Heart right ventricle (tissue), 16 donors: ENCODE measurements at regions not wholly inside any gene's neighbourhood (a gene's known extent, or its start where the extent isn't known, plus 50 kb on each side); places are given as distances from the start of the nearest gene placed in this dataset.

Source experiments
- ATAC-seq, 8 donors: fragments of 200-7000 bp; cut with Tn5 transposase; one replicate each; pipeline ENCODE4 v1.9.1; 2020; ENCODE audit warnings: mild to moderate bottlenecking in 8 of 8, moderate library complexity in 8 of 8, moderate number of reproducible peaks in 1 of 8
- DNase-seq, 2 donors: peaks; one replicate each; pipeline ENCODE4 v3.0.0-alpha.2; 2020
- H3K27ac ChIP-seq, 10 donors: fragments of 200-600 bp; sonication (generic) in 2 of 10; one replicate each; pipeline versions ENCODE4 v1.5.0 to v1.8.0; 2020 to 2022; ENCODE audit warnings: mild to moderate bottlenecking in 3 of 10
- H3K27me3 ChIP-seq, 7 donors: fragments of 200-600 bp; one replicate each; pipeline ENCODE4 v1.8.0; 2021 to 2022; ENCODE audit warnings: mild to moderate bottlenecking in 2 of 7
- H3K36me3 ChIP-seq, 9 donors: fragments of 200-600 bp; sonication (generic) in 1 of 9; one replicate each; pipeline versions ENCODE4 v1.5.0 to v1.8.0; 2020 to 2022; ENCODE audit warnings: mild to moderate bottlenecking in 2 of 9
- H3K4me1 ChIP-seq, 9 donors: fragments of 200-600 bp; sonication (generic) in 1 of 9; one replicate each; pipeline versions ENCODE4 v1.5.0 to v1.8.0; 2020 to 2022; ENCODE audit warnings: mild to moderate bottlenecking in 4 of 9
- H3K4me3 ChIP-seq, 10 donors: fragments of 200-600 bp; sonication (generic) in 2 of 10; one replicate each; pipeline versions ENCODE4 v1.5.0 to v1.8.0; 2020 to 2022; ENCODE audit warnings: mild to moderate bottlenecking in 7 of 10, moderate library complexity in 2 of 10
- H3K9me3 ChIP-seq, 11 donors: fragments of 200-600 bp in 10 of 11; sonication (generic) in 2 of 11; one replicate each; pipeline versions ENCODE4 v1.5.0 to v1.8.0; 2013 to 2022; ENCODE audit warnings: mild to moderate bottlenecking in 2 of 11, control low read depth in 1 of 11, moderate library complexity in 1 of 11
- WGBS, 2 donors: extraction: QIAGEN DNeasy Blood & Tissue Kit; methylation state at CpG; one replicate each; pipeline ENCODE4 v1.1.7; 2013; ENCODE audit warnings: inconsistent platforms in 1 of 2; 5-methylcytosine and 5-hydroxymethylcytosine counted together
- intact Hi-C, 10 donors: fragments of 100-400 bp; cut with DNase I; formaldehyde crosslinking; loops; one replicate each; pipeline versions ENCODE4 v1.11.1 to v1.14.2; 2022
- TF ChIP-seq, protein P1 (sequence below), 9 donors: fragments of 200-600 bp; sonication (generic) in 2 of 9; IDR thresholded peaks; one replicate each; pipeline versions ENCODE4 v1.5.0 to v1.8.0; 2021 to 2022; ENCODE audit warnings: antibody characterized with exemption in 9 of 9, mild to moderate bottlenecking in 5 of 9, moderate library complexity in 1 of 9
- donor health status: Arrhythmogenic right ventricular cardiomyopathy.
- donor health status: ischemic (EF 13 %, LVEDD 7.1; RV severe dilation, severe dysfunction).
- donor health status: healthy with polysubstance abuse.
- donor health status: DM: no; HTN: yes; CAD: no.
- donor health status: DM: no; HTN: no; CAD: no.
- donor health status: ischemic (EF 25% LVEDD 6.9; RV normal size, moderate dysfunction).
- donor health status: ischemic (EF 25% LVEDD 5.7; RV mildly dilated, moderate dysfunction).
- donor health status: healthy.
- donor health status: DM: yes; HTN: yes; CAD: no.
- donor health status: Ischemic cardiomyopathy.
- donor health status: ischemic (EF 35%, LVEDD 5.7; RV mildly dilated, moderate dysfunction).
- donor health status: nonischemic (EF 11% LVEDD 7.7; RV severe dilation, severe dysfunction).
- donor health status: DM: yes; HTN: yes; CAD: no.
- donor health status: PGD.
- donor health status: ischemic (EF 29% LVEDD 5.4; RV normal size, mild dysfunction).
- donor health status: nonischemic (EF 23%, LVEDD 6.1; RV moderate dilation, normal function).

GRCh38 chr2:16114070-16114469 lies 173.7 kb downstream of the MYCN start:
- Histone ChIP-seq H3K27ac (no peak overlapping the region), H3K4me1 (no peaks in the 10 kb centered on the region), H3K36me3 (no peaks in the 10 kb centered on the region), H3K27me3 (peaks cover 0 to 11% (median 2%) of the 10 kb centered on the region in 7 donors), H3K4me3 (no peak overlapping the region), H3K9me3 (no peaks in the 10 kb centered on the region)
- TF ChIP-seq, protein P1, sequence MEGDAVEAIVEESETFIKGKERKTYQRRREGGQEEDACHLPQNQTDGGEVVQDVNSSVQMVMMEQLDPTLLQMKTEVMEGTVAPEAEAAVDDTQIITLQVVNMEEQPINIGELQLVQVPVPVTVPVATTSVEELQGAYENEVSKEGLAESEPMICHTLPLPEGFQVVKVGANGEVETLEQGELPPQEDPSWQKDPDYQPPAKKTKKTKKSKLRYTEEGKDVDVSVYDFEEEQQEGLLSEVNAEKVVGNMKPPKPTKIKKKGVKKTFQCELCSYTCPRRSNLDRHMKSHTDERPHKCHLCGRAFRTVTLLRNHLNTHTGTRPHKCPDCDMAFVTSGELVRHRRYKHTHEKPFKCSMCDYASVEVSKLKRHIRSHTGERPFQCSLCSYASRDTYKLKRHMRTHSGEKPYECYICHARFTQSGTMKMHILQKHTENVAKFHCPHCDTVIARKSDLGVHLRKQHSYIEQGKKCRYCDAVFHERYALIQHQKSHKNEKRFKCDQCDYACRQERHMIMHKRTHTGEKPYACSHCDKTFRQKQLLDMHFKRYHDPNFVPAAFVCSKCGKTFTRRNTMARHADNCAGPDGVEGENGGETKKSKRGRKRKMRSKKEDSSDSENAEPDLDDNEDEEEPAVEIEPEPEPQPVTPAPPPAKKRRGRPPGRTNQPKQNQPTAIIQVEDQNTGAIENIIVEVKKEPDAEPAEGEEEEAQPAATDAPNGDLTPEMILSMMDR (IDR thresholded peaks at IDR 0.05): no peak
- ATAC-seq: no peak
- intact Hi-C loops: no loop called here
- WGBS, 2 donors: 91 to 92% methylated on average over 11 of the region's 11 CpGs
- no peak for DNase-seq

DNA sequence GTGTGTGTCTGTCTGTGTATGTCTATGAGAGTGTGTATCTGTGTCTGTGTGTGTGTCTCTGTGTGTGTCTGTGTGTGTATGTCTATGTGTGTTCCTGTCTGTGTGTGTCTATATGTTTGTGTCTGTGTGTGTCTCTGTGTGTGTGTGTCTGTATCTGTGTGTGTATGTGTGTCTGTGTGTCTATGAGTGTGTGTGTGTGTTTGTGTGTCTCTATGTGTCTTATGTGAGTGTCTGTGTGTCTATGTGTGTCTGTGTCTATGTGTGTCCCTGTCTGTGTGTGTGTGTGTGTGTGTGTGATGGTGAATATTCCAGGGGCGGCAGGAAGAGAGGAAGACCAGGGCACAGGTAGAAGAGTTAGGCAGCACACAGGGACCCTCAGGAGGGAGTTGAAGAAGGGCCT lies 173.2 kb downstream of the MYCN start:
- no peaks in the 10 kb centered on the region for H3K9me3 ChIP-seq
- no peak overlapping the region for H3K27ac ChIP-seq
- intact Hi-C loops: no loop called here
- DNase-seq (no peak), ATAC-seq (peak in 1 of 8 donors; percentile 27)
- H3K4me1 ChIP-seq: no peaks in the 10 kb centered on the region
- 87 to 100% methylated on average over 1 of the region's 1 CpG for WGBS, 2 donors
- no peaks in the 10 kb centered on the region for H3K36me3 ChIP-seq
- peaks cover 0 to 16% (median 2%) of the 10 kb centered on the region in 7 donors for H3K27me3 ChIP-seq
- TF ChIP-seq, protein P1 (IDR thresholded peaks at IDR 0.05): no peak
- no peak overlapping the region for H3K4me3 ChIP-seq

- Histone ChIP-seq H3K4me3 (no peak overlapping the region), H3K36me3 (no peaks in the 10 kb centered on the region), H3K27me3 (peaks cover 0 to 18% (median 2%) of the 10 kb centered on the region in 7 donors), H3K27ac (no peak overlapping the region), H3K4me1 (no peaks in the 10 kb centered on the region), H3K9me3 (no peaks in the 10 kb centered on the region)
- WGBS, 2 donors: 65 to 79% methylated on average over 3 of the region's 3 CpGs
- TF ChIP-seq, protein P1 (IDR thresholded peaks at IDR 0.05): no peak
- no peak for ATAC-seq
- DNase-seq: no peak
- intact Hi-C loops: no loop called here
Measured at GRCh38 chr2:16112972-16113560, 172.7 kb downstream of the MYCN start.

DNA sequence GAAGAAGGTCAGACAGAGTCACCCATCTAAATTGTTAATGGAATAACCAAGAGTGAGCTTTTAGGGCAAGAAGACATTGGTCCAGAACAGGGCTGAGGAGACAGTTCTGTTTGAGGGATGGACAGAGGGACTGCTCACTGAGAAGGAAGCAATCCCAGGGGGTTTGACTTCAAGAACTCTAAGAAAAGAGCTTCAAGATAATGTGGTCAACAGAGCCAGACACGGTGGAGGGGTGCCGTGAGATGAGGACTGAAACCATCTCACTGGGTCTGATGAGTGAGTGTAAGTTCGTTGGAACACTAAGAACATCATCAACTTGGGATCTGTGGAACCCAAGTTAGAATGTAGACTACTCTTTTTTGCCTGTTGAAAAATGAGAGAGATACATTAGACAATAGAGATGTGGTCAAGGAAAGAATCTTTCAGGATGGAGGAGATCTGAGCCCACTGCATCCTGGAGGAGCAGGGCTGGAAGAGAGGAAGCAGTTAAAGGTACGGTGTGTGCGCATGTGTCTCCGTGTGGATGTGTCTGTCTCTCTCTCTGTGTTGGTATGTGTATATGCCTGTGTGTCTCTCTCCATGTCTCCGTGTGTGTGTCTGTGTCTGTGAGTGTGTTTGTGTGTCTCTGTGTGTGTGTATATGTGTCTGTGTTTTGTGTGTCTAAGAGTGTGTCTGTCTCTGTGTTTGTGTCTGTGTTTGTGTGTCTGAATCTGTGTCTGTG lies 172.1 kb downstream of the MYCN start:
- TF ChIP-seq, protein P1 (IDR thresholded peaks at IDR 0.05): no peak
- DNase-seq: no peak
- Histone ChIP-seq H3K27ac (no peak overlapping the region), H3K27me3 (peaks cover 0 to 23% (median 5%) of the 10 kb centered on the region in 7 donors), H3K9me3 (no peaks in the 10 kb centered on the region), H3K4me3 (no peak overlapping the region), H3K4me1 (no peaks in the 10 kb centered on the region), H3K36me3 (no peaks in the 10 kb centered on the region)
- intact Hi-C loops: no loop called here
- WGBS, 2 donors: 82 to 84% methylated on average over 7 of the region's 7 CpGs
- no peak for ATAC-seq
